ENCODE measurements at regions not wholly inside any gene's neighbourhood (a gene's known extent, or its start where the extent isn't known, plus 50 kb on each side); places are given as distances from the start of the nearest gene placed in this dataset.

GRCh38 chr13:36616706-36617105 lies 57.1 kb upstream of the SERTM1 start (continued):
- TF ChIP-seq RAD21 (IDR thresholded peaks at IDR 0.05; ENCODE audit: low read length) (no peak), TAF1 (IDR thresholded peaks at IDR 0.05; ENCODE audit: borderline replicate concordance, low read depth, low read length) (no peak), PBX3 (IDR thresholded peaks at IDR 0.05) (no peak)

- Histone ChIP-seq H4K20me1 (ENCODE audit: insufficient read depth) (no peaks in the 10 kb centered on the region), H3K4me3 (ENCODE audit: low read depth in 2 of 2, low read length in 1 of 2) (no peak overlapping the region), H3K9me3 (no peaks in the 10 kb centered on the region), H3K79me2 (ENCODE audit: insufficient read depth) (no peaks in the 10 kb centered on the region), H3K4me2 (no peak overlapping the region), H3F3A (replicated peaks; ENCODE audit: insufficient read depth) (no peaks in the 10 kb centered on the region), H3K36me3 (replicated peaks in 1 of 2; ENCODE audit: control insufficient read depth in 1 of 2, insufficient read depth in 2 of 2, low read length in 1 of 2) (no peaks in the 10 kb centered on the region), H3K9me2 (no peaks in the 10 kb centered on the region), H3K4me1 (ENCODE audit: control insufficient read depth in 1 of 2, insufficient read depth in 2 of 2, low read depth in 1 of 2, low read length in 1 of 2) (no peaks in the 10 kb centered on the region), H2AFZ (ENCODE audit: low read depth) (no peak overlapping the region), H3K27ac (ENCODE audit: low read depth in 2 of 2, low read length in 1 of 2) (no peak overlapping the region), H3K27me3 (ENCODE audit: insufficient read depth) (no peaks in the 10 kb centered on the region; the same call in 1 of the 2 replicates), H3K9ac (no peak overlapping the region)
- WGBS (ENCODE audit: low lambda C conversion rate): 26% methylated on average over 3 of the region's 3 CpGs
- TF ChIP-seq REST (IDR thresholded peaks at IDR 0.05; ENCODE audit: low read depth, low read length): no peak
- TF ChIP-seq SMC3 (IDR thresholded peaks at IDR 0.05; ENCODE audit: low read depth, low read length): no peak
- TF ChIP-seq, protein P1, sequence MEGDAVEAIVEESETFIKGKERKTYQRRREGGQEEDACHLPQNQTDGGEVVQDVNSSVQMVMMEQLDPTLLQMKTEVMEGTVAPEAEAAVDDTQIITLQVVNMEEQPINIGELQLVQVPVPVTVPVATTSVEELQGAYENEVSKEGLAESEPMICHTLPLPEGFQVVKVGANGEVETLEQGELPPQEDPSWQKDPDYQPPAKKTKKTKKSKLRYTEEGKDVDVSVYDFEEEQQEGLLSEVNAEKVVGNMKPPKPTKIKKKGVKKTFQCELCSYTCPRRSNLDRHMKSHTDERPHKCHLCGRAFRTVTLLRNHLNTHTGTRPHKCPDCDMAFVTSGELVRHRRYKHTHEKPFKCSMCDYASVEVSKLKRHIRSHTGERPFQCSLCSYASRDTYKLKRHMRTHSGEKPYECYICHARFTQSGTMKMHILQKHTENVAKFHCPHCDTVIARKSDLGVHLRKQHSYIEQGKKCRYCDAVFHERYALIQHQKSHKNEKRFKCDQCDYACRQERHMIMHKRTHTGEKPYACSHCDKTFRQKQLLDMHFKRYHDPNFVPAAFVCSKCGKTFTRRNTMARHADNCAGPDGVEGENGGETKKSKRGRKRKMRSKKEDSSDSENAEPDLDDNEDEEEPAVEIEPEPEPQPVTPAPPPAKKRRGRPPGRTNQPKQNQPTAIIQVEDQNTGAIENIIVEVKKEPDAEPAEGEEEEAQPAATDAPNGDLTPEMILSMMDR (IDR thresholded peaks at IDR 0.05): no peak
- TF ChIP-seq MAX (IDR thresholded peaks at IDR 0.05; ENCODE audit: low read depth): no peak
- TF ChIP-seq NRF1 (IDR thresholded peaks at IDR 0.05; ENCODE audit: low read depth, low read length): no peak
- ChIA-PET CTCF (no interaction called here), POLR2A (no interaction called here)
- DNase-seq: no peak
These were observed 54.3 kb upstream of the SERTM1 start for GRCh38 chr13:36619535-36619934.

Measured in SK-N-SH (cell line).